HG02588 (cell line): ENCODE measurements at regions not wholly inside any gene's neighbourhood (a gene's known extent, or its start where the extent isn't known, plus 50 kb on each side); places are given as distances from the start of the nearest gene placed in this dataset.
A peak's percentile ranks its signal among the peaks of the same experiment; 100 is the strongest.

ENCODE experiments used
- ATAC-seq: cut with Tn5 transposase; IDR thresholded peaks from one replicate; pipeline ENCODE4 v1.9.1; 2021; ENCODE audit warnings: mild to moderate bottlenecking, moderate library complexity; ENCODE audit not compliant: unreplicated experiment

GRCh38 chr4:140809676-140810075 is 53.5 kb upstream of the TBC1D9 start:
- ATAC-seq = no peak

GRCh38 chr4:140808256-140808655 is 52.1 kb upstream of the TBC1D9 start:
- peak; percentile 3 for ATAC-seq

- peak; percentile 86 for ATAC-seq
Measured at GRCh38 chr4:140807491-140808252, 51.5 kb upstream of the TBC1D9 start.

- peak; percentile 64 for ATAC-seq
Measured at GRCh38 chr4:140806163-140806562, 50.0 kb upstream of the TBC1D9 start.
